C4-2B (cell line): ENCODE measurements at regions not wholly inside any gene's neighbourhood (a gene's known extent, or its start where the extent isn't known, plus 50 kb on each side); places are given as distances from the start of the nearest gene placed in this dataset.

Source experiments
- ZFX ChIP-seq: fragments of 450-650 bp; IDR thresholded peaks from 2 replicates; pipeline ENCODE4 v1.6.1; 2017
- TF ChIP-seq, protein P1 (sequence below): fragments of 450-650 bp; conservative IDR thresholded peaks from 2 replicates; pipeline ENCODE4 v1.5.1; 2017; ENCODE audit warnings: mild to moderate bottlenecking

GRCh38 chr4:19534159-19534558 is 717.5 kb upstream of the SLIT2 start:
- TF ChIP-seq, protein P1, sequence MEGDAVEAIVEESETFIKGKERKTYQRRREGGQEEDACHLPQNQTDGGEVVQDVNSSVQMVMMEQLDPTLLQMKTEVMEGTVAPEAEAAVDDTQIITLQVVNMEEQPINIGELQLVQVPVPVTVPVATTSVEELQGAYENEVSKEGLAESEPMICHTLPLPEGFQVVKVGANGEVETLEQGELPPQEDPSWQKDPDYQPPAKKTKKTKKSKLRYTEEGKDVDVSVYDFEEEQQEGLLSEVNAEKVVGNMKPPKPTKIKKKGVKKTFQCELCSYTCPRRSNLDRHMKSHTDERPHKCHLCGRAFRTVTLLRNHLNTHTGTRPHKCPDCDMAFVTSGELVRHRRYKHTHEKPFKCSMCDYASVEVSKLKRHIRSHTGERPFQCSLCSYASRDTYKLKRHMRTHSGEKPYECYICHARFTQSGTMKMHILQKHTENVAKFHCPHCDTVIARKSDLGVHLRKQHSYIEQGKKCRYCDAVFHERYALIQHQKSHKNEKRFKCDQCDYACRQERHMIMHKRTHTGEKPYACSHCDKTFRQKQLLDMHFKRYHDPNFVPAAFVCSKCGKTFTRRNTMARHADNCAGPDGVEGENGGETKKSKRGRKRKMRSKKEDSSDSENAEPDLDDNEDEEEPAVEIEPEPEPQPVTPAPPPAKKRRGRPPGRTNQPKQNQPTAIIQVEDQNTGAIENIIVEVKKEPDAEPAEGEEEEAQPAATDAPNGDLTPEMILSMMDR, result no peak
- TF ChIP-seq ZFX, result no peak
